Hepatic stellate cell (primary cell): ENCODE measurements at regions not wholly inside any gene's neighbourhood (a gene's known extent, or its start where the extent isn't known, plus 50 kb on each side); places are given as distances from the start of the nearest gene placed in this dataset.
"Not testable (repeated sequence)": the region's sequence is repeated elsewhere in the genome, so short reads cannot be mapped to it uniquely, and the experiment has no call there.

Source experiments
- DNase-seq: peaks from one replicate; pipeline ENCODE4 v3.0.0; 2011; ENCODE audit warnings: low spot score

DNA sequence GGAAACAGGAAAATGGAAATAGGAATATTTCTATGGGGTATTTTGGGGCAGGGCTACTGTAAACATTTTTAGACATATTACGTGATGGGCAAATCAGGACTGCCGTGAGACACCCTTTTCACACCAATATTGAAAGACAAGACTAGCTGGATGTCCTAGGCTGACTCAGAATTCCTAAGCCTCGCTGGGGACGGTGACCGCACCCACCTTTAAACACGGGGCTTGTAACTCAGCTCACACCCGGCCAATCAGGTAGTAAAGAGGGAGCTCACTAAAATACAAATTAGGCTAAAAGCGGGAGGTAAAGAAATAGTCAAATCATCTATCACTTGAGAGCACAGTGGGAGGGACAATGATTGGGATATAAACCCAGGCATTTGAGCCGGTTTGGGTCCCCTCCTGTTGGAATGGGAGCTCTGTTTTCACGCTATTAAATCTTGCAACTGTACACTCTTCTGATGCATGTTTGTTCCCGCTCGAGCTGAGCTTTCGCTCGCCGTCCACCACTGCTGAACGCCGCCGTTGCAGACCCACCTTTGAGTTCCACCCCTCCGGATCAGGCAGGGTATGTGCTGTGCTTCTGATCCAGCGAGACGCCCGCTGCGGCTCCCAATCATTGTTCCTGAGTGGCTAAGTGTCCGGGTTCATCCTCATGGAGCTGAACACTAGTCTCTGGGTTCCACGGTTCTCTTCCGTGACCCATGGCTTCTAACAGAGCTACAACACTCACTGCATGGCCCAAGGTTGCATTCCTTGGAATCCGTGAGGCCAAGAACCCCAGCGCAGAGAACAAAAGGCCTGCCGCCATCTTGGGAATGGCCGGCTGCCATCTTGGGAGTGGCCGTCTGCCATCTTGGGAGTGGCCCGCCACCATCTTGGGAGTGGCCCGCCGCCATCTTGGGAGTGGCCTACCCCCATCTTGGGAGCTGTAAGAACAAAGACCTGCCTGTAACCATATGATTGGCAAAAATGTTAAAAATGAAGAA, 152.6 kb downstream of the CRLF2 start:
- DNase-seq: no peak

DNA sequence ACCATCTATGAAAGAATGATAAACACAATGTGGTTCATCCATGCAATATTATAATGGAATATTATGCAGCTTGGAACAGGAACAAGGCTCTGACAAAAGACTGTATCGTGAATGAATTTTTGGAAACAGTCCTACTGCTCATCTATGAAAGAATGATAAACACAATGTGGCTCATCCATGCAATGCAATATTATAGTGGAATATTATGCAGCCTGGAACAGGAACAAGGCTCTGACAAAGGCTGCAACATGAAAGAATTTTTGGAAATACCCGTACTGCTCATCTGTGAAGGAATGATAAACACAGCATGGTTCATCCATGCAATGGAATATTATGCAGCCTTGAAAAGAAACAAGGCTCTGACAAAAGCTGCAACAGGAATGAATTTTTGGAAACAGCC, 158.8 kb downstream of the CRLF2 start:
- DNase-seq: not testable (repeated sequence)

DNA sequence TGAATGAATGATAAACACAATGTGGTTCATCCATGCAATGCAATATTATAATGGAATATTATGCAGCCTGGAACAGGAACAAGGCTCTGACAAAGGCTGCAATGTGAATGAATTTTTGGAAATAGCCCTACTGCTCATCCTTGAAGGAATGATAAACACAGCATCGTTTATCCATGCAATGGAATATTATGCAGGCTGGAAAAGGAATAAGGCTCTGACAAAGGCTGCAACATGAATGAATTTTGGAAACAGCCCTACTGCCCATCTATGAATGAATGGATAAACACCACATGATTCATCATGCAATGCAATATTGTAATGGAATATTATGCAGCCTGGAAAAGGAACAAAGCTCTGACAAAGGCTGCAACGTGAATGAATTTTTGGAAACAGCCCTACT, 159.4 kb downstream of the CRLF2 start:
- DNase-seq: no peak

DNA sequence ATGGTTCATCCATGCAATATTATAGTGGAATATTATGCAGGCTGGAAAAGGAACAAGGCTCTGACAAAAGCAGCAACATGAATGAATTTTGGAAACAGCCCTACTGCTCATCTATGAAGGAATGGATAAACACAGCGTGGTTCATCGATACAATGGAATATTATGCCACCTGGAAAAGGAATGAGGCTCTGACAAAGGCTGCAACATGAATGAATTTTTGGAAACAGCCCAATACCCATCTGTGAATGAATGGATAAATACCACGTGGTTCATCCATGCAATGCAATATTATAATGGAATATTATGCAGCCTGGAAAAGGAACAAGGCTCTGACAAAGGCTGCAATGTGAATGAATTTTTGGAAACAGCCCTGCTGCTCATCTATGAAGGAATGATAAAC, 160.4 kb downstream of the CRLF2 start:
- no peak for DNase-seq

DNA sequence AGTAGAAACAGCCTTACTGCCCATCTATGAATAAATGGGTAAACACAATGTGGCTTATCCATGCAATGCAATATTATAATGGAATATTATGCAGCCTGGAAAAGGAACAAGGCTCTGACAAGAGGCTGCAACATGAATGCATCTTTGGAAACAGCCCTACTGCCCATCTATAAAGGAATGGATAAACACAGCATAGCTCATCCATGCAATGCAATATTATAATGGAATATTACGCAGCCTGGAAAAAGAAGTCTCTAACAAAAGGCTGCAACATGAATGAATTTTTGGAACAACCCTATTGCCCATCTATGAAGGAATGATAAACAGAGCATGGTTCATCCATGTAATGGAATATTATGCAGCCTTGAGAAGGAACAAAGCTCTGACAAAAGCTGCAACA, 161.0 kb downstream of the CRLF2 start:
- DNase-seq: no peak

DNA sequence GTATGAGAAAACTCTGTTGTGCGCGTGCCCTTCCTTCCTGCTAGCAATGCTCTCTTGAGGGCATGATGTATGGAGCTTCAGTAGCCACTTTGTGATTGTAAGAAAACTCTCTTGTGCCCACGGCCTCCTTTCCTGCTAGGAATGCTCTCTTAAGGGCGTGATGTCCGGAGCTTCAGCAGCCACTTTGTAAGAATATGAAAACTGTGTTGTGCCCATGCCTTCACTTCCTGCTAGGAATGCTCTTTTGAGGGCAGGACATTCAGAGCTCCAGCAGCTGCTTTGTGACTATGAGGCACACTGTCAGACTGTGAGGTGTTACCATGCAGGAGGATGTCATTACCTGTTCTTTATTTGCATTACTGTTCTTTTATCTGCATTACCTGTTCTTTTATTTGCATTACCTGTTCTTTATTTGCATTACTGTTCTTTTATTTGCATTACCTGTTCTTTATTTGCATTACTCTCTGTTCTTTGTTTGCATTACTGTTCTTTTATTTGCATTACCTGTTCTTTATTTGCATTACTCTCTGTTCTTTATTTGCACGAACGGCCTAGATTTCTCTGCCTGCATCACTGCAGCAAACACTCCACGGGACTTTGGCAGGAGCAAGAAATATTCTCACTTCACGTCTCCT, 166.7 kb downstream of the CRLF2 start:
- DNase-seq: no peak

DNA sequence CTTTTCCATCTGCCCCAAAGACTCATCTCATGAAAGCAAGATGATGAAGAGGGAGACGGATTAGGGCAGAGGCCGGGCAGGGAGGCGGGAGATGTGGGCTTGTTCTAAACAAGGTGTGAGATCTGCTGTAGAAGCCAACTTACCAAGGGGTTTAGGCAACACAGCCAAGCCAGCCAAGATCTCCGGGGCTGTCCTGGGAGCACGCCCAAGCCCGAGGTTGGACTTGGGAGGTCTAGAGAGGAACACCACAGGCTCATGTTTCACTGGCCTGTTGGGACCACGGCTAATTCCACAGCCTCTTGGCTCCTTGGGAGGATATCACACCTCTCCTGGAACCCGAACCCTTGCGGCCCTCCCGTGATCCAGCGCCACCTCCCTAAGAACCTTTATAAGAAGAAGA, 171.4 kb downstream of the CRLF2 start:
- no peak for DNase-seq

DNA sequence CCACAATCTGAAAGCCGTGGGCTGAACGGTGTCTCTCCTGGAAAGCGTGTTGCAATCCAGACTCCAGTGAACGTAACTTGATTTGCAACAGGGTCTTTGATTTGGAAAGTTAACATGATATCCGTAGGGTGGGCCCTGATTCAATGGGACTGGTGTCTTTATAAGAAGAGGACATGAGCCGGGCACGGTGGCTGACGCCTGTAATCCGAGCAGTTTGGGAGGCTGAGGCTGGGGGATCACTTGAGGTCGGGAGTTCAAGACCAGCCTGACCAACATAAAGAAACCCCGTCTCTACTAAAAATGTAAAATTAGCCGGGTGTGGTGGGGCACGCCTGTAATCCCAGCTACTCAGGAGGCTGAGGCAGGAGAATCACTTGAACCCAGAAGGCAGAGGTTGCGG, 176.5 kb downstream of the CRLF2 start:
- not testable (repeated sequence) for DNase-seq

DNA sequence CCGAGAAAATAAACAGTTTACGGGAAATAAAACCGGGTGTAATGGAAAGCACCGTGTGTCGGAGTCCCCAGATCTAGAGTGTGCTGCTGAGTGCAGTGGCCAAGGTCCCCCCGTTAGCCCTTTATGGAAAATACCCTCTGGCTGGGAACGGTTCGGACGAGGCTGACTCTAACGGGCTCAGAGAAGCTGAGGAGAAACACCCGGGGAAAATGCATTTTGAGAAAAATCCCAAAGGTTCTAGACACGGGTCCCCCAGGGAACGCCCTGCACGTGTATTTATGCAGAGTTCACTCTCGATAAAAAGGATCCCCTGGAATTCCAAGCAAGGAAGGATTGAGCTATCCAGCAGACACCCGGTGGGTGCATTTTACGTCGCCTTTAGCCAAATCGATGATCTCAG, 177.2 kb downstream of the CRLF2 start:
- DNase-seq: no peak

DNA sequence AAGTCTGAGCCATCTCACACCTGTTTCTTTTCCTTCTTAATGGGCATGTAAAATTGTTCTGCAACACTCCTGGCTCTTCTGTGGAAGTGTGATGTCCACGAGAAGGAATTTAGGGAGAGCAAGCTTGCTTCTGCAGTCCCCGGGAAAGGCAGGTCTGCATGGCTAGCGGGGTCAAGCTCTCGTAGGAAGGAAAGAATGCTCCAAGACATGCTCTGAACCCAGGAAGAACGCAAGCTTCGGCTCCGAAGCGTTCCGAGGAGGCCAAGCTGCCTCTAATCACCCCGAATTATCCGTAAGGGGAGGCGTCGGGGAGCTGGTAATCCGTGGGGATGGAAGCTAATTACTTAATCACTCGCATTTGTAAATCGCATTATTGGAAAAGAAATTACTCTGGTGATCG, 177.7 kb downstream of the CRLF2 start:
- DNase-seq: no peak

DNA sequence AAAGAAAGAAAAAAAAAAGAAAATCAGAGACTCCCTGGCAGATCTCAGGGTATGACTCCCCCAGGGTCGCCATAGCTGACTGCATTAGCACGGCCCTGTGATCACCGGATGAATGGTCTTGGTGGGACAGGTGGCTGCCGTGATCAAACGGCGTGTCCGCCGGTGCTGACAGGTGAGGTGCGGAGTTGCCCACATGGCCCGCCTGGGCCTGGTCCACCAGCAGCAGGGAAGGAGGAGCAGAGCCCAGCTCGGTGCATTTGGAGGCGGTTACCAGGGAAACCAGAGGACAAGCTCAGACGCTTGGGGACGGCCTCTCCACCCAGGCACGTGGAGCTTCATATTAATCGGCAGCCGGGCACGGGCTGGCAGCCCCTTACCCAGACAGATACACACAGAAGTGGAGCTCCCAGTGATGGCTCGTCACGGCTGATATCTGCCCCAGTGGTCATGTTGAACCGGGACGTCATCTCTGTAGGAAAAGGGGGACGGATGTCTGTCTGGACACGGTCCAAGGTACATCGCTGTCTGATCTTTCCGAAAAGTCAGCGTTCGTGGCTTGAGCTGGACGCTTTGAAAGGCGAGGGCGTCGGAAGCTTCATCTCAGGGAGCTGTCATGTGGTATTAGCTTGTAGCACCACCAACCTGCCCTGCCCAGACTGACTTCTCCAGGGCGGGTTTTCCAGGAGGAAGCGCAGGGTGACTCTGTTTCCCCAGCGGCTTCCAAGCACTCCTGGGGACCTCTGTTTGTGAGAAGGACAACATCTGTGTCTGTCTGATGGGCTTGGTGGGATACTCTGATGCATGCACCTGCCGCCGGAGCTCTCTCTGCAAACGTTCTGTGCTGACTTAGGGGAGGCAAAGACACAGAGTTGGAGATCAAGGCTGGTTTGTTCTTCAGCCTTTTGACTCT, 180.7 kb downstream of the CRLF2 start:
- no peak for DNase-seq

DNA sequence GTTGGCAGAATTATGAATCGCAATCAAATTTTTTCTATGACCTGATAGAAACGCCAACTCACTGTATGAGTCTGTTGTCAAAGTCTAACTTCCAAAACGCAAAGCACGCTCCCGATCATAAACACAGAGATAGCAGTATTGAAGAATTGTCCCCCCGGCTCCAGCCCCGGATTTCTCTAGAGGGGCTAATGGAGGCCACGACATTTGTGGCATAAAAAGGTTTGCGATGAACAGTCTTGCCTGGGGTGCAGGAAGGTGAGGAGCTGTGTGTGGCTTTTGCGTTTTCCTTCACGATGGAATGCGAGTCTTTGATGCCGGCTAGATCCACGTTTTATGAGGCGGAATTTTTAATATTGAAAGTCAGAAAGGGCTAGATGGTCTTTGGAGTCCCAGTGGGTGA, 183.0 kb downstream of the CRLF2 start:
- DNase-seq: no peak

DNA sequence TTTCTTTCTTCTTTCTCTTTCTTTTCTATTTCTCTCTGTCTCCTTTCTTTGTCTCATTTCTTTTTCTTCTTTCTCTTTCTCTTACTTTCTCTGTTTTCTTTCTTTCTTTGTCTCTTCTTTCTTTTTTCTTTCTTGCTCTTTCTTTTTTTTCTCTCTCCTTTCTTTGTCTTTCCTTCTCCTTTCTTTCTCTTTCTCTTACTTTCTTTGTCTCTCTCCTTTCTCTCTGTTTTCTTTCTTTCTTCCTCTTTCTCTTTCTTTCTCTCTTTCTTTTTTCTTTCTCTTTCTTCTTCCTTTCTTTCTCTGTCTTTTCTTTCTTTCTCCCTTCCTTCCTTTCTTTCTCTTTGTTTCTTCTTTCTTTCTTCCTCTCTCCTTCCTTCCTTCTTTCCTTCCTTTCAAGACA, 184.8 kb downstream of the CRLF2 start:
- no peak for DNase-seq

DNA sequence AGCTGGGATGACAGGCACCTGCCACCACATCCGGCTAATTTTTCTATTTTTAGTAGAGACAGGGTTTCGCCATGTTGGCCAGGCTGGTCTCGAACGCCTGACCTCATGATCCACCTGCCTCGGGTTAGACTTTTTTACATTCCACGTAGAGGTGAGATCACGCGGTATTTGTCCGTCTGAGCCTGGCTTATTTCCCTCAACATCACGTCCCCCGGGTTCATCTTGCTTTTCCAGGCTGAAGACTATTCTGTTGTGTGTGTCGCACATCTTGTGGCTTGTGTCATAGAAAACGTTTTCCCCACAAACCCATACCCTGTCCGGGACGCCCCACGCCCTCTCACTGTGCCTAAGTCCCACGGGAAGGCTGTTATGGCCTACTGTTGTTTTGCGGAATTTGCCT, 185.3 kb downstream of the CRLF2 start:
- no peak for DNase-seq

DNA sequence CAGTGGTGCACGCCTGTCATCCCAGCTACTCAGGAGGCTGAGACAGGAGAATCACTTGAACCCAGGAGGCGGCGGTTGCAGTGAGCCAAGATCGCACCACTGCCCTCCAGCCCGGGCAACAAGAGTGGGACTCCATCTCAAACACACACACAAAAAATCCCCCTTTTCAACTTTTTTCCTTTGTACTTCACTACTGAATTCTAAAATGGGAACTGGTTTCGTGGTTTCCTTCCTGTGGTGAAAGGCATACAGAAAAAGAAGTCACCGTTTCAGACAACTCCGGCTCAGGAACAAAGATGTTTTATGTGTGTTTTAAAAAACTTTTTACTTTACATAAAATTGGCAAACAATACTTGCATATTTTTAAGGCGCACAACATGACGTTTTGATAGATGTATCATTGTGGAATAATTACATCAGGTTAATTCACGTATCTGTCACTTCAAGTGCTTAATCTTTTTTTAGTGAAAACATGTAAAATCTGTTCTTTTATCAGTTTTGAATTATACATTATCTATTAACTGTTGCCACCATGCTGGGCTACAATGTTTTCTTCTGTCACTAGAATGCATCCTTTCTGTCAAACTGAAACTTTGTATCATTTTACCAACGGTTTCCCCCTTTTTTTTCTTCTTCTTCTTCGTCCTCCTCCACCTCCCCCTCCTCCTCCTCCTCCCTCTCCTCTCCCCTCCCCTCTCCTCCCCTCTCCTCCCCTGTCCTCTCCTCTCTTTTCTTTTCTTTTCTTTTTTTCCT, 186.0 kb downstream of the CRLF2 start:
- no peak for DNase-seq

DNA sequence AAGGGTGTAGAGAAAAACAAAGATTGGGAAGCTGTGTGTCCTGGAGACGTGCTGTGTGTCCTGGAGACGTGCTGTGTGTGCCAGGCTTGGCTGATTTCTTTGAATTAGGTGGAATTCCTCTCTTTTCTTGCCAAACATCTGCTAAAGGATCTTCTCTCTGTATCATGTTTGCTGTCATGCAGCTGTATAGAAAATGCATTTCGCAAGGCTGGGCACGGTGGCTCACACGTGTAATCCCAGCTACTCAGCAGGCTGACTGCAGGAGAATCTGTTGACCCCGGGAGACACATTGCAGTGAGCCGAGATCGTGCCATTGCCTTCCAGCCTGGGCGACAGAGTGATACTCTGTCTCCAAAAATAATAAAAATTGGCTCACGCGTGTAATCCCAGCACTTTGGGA, 187.0 kb downstream of the CRLF2 start:
- DNase-seq: no peak

DNA sequence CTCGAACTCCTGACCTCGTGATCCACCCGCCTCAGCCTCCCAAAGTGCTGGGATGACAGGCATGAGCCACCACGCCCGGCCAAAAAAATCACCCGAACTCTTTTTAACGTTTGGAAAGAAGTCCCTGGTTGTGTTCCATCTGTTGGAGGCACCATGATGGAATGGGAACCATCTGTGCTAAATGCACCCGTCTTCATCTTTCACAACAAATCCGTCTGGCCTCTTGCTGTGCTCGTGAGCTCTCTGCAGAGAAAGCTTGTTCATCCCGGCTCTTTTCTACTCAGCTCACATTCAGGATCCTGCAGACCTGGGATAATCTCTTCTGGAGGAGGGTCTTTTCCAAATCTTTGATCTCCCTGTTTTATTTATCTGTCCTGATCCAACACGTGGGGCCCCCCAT, 188.8 kb downstream of the CRLF2 start:
- DNase-seq: no peak

DNA sequence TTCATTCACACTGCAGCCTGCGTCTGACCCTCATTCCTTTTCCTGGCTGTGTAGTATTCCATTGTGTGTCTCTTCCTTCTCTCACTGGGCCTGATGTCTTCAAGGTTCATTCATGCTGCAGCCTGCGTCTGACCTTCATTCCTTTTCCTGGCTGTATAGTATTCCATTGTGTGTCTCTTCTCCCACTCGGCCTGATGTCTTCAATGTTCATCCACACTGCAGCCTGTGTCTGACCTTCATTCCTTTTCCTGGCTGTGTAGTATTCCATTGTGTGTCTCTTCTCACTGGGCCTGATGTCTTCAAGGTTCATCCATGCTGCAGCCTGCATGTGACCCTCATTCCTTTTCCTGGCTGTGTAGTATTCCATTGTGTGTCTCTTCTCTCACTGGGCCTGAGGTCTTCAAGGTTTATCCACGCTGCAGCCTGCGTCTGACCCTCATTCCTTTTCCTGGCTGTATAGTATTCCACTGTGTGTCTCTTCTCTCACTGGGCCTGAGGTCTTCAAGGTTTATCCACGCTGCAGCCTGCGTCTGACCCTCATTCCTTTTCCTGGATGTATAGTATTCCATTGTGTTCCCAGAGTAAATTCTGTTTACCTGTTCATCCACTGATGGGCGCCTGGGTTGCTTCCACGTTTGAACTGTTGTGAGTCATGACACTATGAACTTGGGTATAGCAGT, 191.0 kb downstream of the CRLF2 start:
- DNase-seq: not testable (repeated sequence)

DNA sequence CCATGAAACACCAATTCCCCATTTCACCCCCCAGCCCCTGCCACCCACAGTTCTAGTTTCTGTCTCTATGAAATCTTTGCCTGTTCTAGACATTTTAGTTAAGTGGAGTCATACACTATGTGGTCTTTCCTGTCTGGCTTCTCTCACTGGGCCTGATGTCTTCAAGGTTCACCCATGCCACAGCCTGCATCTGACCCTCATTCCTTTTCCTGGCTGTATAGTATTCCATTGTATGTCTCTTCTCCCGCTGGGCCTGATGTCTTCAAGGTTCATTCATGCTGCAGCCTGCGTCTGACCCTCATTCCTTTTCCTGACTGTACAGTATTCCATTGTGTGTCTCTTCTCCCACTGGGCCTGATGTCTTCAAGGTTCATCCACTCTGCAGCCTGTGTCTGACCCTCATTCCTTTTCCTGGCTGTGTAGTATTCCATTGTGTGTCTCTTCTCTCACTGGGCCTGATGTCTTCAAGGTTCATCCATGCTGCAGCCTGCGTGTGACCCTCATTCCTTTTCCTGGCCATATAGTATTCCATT, 191.7 kb downstream of the CRLF2 start:
- DNase-seq: no peak

DNA sequence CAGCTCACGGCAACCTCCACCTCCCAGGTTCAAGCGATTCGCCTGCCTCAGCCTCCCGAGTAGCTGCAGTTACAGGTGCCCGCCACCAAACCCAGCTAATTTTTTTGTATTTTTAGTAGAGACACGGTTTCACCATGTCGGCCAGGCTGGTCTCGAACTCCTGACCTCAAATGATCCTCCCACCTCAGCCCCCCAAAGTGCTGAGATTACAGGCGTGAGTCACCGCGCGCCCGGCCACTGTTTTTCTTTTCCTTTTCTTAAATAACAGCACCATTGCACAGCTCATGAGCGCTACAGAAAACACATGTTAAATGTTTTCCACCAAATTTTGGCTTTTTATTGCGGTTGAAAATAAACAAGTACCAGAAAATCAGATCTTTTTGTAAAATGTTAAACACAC, 195.5 kb downstream of the CRLF2 start:
- DNase-seq: not testable (repeated sequence)

DNA sequence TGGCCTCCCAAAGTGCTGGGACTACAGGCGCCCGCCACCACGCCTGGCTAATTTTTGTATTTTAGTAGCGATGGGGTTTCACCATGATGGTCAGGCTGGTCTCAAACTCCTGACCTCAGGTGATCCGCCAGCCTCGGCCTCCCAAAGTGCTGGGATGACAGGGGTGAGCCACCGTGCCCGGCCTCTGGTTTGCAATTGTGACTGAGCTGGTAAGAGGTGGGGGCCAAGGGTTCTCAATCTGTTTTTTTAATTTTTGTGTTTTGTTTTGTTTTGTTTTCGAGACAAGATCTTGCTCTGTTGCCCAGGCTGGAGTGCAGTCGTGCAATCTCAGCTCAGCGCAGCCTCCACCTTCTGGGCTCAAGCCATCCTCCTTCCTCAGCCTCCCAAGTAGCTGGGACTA, 196.2 kb downstream of the CRLF2 start:
- DNase-seq: not testable (repeated sequence)
